Heart left ventricle (tissue), 13 donors: ENCODE measurements at regions not wholly inside any gene's neighbourhood (a gene's known extent, or its start where the extent isn't known, plus 50 kb on each side); places are given as distances from the start of the nearest gene placed in this dataset.

Experiments
- CTCF ChIP-seq, 12 donors: fragments of 200-600 bp; sonication (generic) in 4 of 12; IDR thresholded peaks; one replicate each; pipeline versions ENCODE4 v1.5.0 to v1.8.0; 2018 to 2022; ENCODE audit warnings: antibody characterized with exemption in 12 of 12, mild to moderate bottlenecking in 5 of 12
- POLR2A ChIP-seq, 2 donors: fragments of 450-650 bp; IDR thresholded peaks; one replicate each; pipeline ENCODE4 v1.6.1; 2017; ENCODE audit warnings: antibody characterized with exemption in 2 of 2, mild to moderate bottlenecking in 2 of 2, moderate library complexity in 2 of 2
- donor health status: ischemic (EF 13 %, LVEDD 7.1; RV severe dilation, severe dysfunction).
- donor health status: DM: no; HTN: yes; CAD: no.
- donor health status: DM: no; HTN: no; CAD: no.
- donor health status: ischemic (EF 25% LVEDD 6.9; RV normal size, moderate dysfunction).
- donor health status: ischemic (EF 25% LVEDD 5.7; RV mildly dilated, moderate dysfunction).
- donor health status: ischemic (EF 35%, LVEDD 5.7; RV mildly dilated, moderate dysfunction).
- donor health status: nonischemic (EF 11% LVEDD 7.7; RV severe dilation, severe dysfunction).
- donor health status: DM: yes; HTN: yes; CAD: no.
- donor health status: PGD.
- donor health status: ischemic (EF 29% LVEDD 5.4; RV normal size, mild dysfunction).
- donor health status: nonischemic (EF 23%, LVEDD 6.1; RV moderate dilation, normal function).

DNA sequence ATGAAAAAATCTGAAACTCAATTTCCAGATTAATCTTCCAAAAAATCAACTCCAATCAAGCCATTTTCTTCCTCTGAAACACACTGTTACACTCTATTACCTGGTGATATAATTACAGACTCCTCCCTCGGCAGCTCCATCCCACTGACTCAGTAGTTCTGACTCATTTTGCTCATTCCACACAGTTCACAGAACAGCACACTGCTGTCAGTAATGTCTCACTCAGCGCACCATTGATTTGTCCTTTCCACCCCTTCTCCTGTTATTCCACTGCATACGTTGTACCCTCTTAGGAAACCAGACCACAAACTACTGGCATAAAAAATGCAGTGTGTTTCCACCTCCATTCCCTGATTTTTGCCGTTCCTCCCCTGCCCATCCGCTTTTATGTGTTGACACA lies 212.7 kb downstream of the SLIT2 start:
- no peak for TF ChIP-seq CTCF (IDR thresholded peaks at IDR 0.05)
- TF ChIP-seq POLR2A (IDR thresholded peaks at IDR 0.05) = no peak
